RWPE1 (cell line): ENCODE measurements at regions not wholly inside any gene's neighbourhood (a gene's known extent, or its start where the extent isn't known, plus 50 kb on each side); places are given as distances from the start of the nearest gene placed in this dataset.

Source experiments
- CTCF ChIA-PET: fragments of 350-600 bp; sonication (Branson Sonifier 250); formaldehyde crosslinking; extraction: SDS; loops from one replicate; lab custom pipeline; 2021; lab: Yijun Ruan, JAX
- POLR2A ChIA-PET: fragments of 400-600 bp; formaldehyde crosslinking; extraction: SDS; loops from one replicate; lab custom pipeline; 2020; ENCODE audit warnings: antibody characterized with exemption; ENCODE audit not compliant: low non-redundant PET; lab: Yijun Ruan, JAX
- DNase-seq: peaks from one replicate; pipeline ENCODE4 v3.0.0; 2012; ENCODE audit warnings: low spot score
- H3K27ac ChIP-seq: fragments of 450-650 bp; 2 replicates; pipeline ENCODE4 v1.5.1; 2017
- CTCF ChIP-seq: fragments of 450-650 bp; conservative IDR thresholded peaks from 2 replicates; pipeline ENCODE4 v1.5.1; 2017; ENCODE audit warnings: low read depth, mild to moderate bottlenecking

DNA sequence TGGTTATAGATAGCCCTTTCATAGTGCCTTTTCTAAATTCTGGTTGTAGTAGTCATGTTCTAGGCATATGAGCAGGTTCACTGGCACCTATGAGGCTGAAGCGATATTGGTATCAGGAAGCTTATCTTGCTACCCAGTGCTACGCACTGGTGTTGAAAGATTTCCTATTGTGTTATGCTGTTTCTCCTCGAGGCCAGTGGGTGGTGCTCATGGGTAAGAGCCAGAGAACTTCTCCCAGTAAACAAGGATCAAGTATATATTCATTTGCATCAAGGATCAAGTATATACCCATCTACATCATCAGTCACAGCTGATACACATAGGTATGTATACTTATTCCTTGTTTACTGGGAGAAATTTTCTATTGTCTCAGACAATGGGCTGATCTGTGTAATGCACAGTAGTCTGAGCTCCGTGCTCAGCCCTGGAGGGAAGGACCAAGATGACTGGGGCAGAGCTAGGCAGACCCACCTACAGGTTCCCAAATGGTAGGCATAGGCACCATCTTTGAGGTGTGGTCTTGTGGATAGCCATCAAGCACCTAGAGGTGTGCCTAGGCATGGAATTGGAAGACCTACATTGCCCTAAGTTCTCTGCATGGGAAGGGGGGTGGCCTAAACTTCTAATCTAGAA lies 101.2 kb upstream of the GALNT13 start:
- POLR2A ChIA-PET, result no interaction called here
- TF ChIP-seq CTCF, result no peak
- DNase-seq, result no peak
- no peak overlapping the region for H3K27ac ChIP-seq
- CTCF ChIA-PET, result no interaction called here

- ChIA-PET POLR2A (no interaction called here), CTCF (no interaction called here)
- no peak for DNase-seq
- TF ChIP-seq CTCF, result no peak
- H3K27ac ChIP-seq, result no peak overlapping the region
Measured at GRCh38 chr2:153780241-153780640, 91.5 kb upstream of the GALNT13 start.

- H3K27ac ChIP-seq, result no peak overlapping the region
- DNase-seq, result no peak
- TF ChIP-seq CTCF, result no peak
- CTCF ChIA-PET, result no interaction called here
- POLR2A ChIA-PET, result no interaction called here
Measured at GRCh38 chr2:153786016-153786415, 85.7 kb upstream of the GALNT13 start.

DNA sequence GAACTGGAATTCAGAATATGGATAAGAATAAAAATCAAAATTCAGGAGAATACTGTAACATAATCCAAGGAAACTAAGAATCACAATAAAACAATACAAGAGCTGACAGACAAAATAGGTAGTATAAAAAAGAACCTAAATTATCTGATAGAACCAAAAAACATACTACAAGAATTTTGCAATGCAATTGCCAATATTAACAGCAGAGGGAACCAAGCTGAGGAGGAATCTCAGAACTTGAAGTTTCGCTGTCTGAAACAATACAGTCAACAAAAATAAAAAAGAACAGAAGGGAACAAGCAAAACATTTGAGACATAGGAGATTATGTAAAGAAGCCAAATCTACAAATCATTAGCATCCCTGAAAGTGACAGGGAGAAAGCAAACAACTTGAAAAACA lies 84.1 kb upstream of the GALNT13 start:
- POLR2A ChIA-PET, result no interaction called here
- no peak overlapping the region for H3K27ac ChIP-seq
- CTCF ChIA-PET, result no interaction called here
- no peak for TF ChIP-seq CTCF
- no peak for DNase-seq

DNA sequence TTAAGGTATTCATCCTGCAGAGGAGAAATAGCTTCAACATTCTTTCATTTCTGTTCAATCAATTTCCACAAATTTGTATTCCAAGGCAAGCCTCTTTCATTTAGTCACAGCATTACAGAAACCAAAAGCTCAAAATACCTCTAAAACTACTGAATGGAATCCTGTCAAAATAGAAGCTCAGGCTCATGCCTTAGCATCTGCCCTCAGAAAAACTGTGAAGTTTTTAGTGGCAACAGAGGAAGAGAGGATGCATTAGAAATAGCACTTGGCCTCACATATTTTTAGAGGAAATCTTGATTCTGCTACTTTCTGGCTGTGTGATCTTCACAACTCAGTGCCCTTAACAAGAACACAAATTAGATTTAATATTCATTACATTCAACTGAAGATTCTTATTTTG lies 69.1 kb upstream of the GALNT13 start:
- POLR2A ChIA-PET, result no interaction called here

GRCh38 chr2:153808679-153809078 lies 63.0 kb upstream of the GALNT13 start:
- POLR2A ChIA-PET, result no interaction called here
- CTCF ChIA-PET, result no interaction called here
- no peak for TF ChIP-seq CTCF
- DNase-seq, result no peak
- no peak overlapping the region for H3K27ac ChIP-seq

More for the DNA sequence above, 69.1 kb upstream of the GALNT13 start:
- CTCF ChIA-PET, result interaction anchor here (0.6 kb wide), 1 partner anchor 11 kb away, joined by 3 read pairs; no protein-coding TSS in a partner anchor
- TF ChIP-seq CTCF, result no peak
- H3K27ac ChIP-seq, result no peak overlapping the region
- DNase-seq, result no peak

DNA sequence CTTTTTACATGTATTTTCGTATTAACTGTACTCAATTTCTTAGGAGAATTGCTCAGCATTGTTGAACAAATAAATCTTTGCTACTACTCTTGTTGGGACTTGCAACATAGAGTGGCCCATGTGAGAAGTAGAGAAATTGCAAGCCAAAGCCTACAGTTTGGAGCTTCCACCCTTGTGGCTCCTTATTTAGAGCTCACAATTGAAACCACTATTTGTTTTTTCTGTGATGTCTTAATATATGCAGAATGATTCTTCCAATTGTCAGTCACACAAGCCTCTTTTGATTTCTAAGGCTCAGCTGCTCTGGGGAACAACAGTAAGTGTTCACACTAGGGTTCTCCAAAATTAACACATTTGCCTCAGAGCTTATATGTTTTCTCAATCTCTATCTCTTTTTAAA lies 60.2 kb upstream of the GALNT13 start:
- CTCF ChIA-PET, result no interaction called here
- no peak overlapping the region for H3K27ac ChIP-seq
- TF ChIP-seq CTCF, result no peak
- POLR2A ChIA-PET, result no interaction called here
- DNase-seq, result no peak
